ENCODE measurements at regions not wholly inside any gene's neighbourhood (a gene's known extent, or its start where the extent isn't known, plus 50 kb on each side); places are given as distances from the start of the nearest gene placed in this dataset.
"Not testable (repeated sequence)": the region's sequence is repeated elsewhere in the genome, so short reads cannot be mapped to it uniquely, and the experiment has no call there.

DNA sequence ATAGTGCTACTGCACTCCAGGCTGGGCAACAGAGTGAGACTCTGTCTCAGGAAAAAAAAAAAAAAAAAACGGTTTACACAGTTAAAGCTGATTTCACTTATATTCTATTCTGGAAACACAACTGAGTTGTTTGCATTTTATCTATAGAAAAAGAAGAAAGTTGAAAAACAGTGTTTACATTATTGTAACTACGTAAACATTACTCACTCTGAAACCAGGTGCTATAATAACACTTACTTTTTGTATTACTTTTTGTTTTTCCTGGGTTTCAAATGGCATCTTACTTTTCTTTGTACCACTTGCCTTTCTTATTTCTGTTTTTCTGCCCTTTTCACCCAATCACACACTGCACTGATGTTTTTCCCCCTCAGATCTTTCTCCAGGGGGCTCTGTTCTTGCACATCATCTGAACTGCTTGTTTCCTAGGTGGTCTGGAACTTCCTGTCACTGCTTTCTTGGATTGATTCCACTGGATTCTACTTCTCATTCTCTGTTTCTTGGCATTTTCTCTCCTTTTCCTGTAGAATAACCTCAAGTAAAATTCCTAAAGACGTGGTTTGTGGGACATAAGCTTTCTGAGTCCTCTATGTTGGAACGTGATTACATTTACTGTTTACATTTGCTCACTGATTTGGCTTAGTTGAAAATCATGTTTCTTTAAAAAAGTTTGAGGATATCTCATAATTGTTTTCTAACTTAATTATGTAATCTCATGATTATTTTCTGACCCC lies 142.1 kb downstream of the HS3ST3B1 start:
- CTCF ChIA-PET, result no interaction called here
- ATAC-seq, result no peak
- H3K9me3 Mint-ChIP-seq (ENCODE audit: insufficient read depth), result no peaks in the 10 kb centered on the region
- H3K27ac Mint-ChIP-seq, result no peak overlapping the region
- no peak overlapping the region for H3K4me3 Mint-ChIP-seq
- POLR2A ChIA-PET, result no interaction called here
- no peaks in the 10 kb centered on the region for H3K36me3 Mint-ChIP-seq (ENCODE audit: low read depth)
- no peaks in the 10 kb centered on the region for H3K27me3 Mint-ChIP-seq (ENCODE audit: low read depth)
- H3K4me1 Mint-ChIP-seq (ENCODE audit: low read depth), result peaks cover 2% of the 10 kb centered on the region
- no peak for DNase-seq

DNA sequence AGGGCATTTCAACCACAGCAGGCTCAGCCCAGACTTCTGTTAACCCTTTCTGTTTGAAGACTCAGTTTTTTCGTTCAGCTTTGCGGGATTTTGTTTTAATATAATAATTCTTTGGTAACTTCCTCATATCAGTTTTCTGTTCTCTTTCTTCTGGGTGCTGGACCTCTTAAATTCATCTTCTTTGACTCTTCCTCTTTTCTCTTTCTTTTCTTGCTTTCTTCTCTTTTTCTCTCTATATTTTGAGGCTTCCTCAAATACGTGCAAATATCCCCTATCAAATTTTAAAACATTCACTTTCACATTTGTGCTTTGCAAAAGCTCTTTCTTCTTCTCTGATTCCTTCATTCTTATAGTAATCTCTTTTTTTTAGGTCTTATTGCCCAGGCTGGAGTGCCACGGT lies 136.3 kb downstream of the HS3ST3B1 start:
- no peak for DNase-seq
- H3K9me3 Mint-ChIP-seq (ENCODE audit: insufficient read depth), result no peaks in the 10 kb centered on the region
- CTCF ChIA-PET, result no interaction called here
- no peaks in the 10 kb centered on the region for H3K36me3 Mint-ChIP-seq (ENCODE audit: low read depth)
- ATAC-seq, result no peak
- H3K27me3 Mint-ChIP-seq (ENCODE audit: low read depth), result no peaks in the 10 kb centered on the region
- no peaks in the 10 kb centered on the region for H3K4me1 Mint-ChIP-seq (ENCODE audit: low read depth)
- POLR2A ChIA-PET, result interaction anchor here (0.7 kb wide), 1 partner anchor 352 kb away, joined by 3 read pairs; no protein-coding TSS in a partner anchor
- H3K27ac Mint-ChIP-seq, result no peak overlapping the region
- H3K4me3 Mint-ChIP-seq, result no peak overlapping the region

DNA sequence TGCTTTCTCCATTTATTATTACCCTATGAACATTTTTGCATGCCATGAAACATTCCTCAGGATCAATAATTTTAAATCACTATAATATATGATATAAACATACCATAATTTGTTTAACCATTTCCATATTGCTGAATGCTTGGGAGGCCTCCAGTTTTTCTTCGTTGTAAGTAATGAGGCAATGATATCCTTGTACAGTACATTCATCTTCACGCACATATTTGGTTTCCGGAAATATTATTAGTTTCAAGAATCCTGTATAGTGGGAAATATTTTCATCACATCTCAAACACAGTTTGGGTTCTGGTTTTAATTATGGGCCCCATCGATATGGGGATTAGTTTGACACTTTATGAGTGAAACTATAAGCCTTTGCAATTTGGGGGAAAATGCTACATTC lies 135.4 kb downstream of the HS3ST3B1 start:
- Mint-ChIP-seq H3K4me3 (no peak overlapping the region), H3K4me1 (ENCODE audit: low read depth) (no peaks in the 10 kb centered on the region), H3K9me3 (ENCODE audit: insufficient read depth) (no peaks in the 10 kb centered on the region), H3K27ac (no peak overlapping the region), H3K27me3 (ENCODE audit: low read depth) (no peaks in the 10 kb centered on the region), H3K36me3 (ENCODE audit: low read depth) (no peaks in the 10 kb centered on the region)
- ATAC-seq, result no peak
- ChIA-PET POLR2A (no interaction called here), CTCF (no interaction called here)
- DNase-seq, result no peak

DNA sequence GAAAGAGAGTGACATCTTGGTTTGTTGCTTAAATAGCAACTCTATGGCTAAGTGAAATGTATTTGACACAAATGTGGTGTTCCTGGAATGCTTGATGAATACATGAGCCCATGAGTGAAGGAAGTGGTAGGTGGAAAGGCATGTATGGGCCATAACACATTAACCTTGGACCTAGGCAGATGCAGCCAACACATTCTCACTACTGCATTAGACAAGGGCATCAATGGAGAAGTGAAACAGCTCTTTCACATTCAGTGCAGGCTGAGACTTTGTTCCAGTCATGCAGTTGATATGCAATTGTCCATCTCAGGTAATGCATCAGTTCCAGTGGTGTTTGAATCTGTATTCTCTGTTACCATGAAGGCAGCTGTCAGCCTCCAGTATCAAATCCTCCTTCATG lies 133.6 kb downstream of the HS3ST3B1 start:
- CTCF ChIA-PET, result no interaction called here
- POLR2A ChIA-PET, result interaction anchor here (2.0 kb wide), 1 partner anchor 133 kb away, joined by 9 read pairs; the partner anchor contains the start of gene HS3ST3B1
- peaks cover 5% of the 10 kb centered on the region for H3K36me3 Mint-ChIP-seq (ENCODE audit: low read depth)

DNA sequence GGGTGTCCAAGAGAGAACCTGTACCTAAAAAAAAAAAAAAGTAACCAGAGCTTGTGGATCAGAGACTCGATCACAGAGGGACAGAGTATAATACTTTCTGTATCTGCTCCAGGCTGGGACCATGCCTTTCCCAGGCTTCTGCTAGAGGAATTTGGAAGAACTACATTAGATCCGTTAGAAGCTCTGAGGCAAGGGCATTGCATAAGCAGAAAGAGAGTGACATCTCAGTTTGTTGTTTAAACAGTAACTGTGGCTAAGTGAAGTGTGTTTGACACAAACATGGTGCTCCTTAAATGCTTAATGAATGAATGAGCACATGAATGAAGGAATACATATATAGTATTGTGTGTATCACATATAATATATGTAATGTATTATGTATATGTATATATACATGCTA lies 131.2 kb downstream of the HS3ST3B1 start:
- Mint-ChIP-seq H3K27me3 (ENCODE audit: low read depth) (no peaks in the 10 kb centered on the region), H3K9me3 (ENCODE audit: insufficient read depth) (no peaks in the 10 kb centered on the region), H3K27ac (no peak overlapping the region), H3K4me3 (no peak overlapping the region), H3K36me3 (ENCODE audit: low read depth) (peaks cover 8% of the 10 kb centered on the region), H3K4me1 (ENCODE audit: low read depth) (peaks cover 32% of the 10 kb centered on the region)
- ATAC-seq (no peak), DNase-seq (no peak)
- POLR2A ChIA-PET, result no interaction called here
- CTCF ChIA-PET, result no interaction called here

More for the DNA sequence above, 133.6 kb downstream of the HS3ST3B1 start:
- Mint-ChIP-seq H3K27me3 (ENCODE audit: low read depth) (no peaks in the 10 kb centered on the region), H3K9me3 (ENCODE audit: insufficient read depth) (no peaks in the 10 kb centered on the region), H3K4me3 (no peak overlapping the region), H3K4me1 (ENCODE audit: low read depth) (peaks cover 8% of the 10 kb centered on the region), H3K27ac (no peak overlapping the region)
- ATAC-seq (no peak), DNase-seq (no peak)

DNA sequence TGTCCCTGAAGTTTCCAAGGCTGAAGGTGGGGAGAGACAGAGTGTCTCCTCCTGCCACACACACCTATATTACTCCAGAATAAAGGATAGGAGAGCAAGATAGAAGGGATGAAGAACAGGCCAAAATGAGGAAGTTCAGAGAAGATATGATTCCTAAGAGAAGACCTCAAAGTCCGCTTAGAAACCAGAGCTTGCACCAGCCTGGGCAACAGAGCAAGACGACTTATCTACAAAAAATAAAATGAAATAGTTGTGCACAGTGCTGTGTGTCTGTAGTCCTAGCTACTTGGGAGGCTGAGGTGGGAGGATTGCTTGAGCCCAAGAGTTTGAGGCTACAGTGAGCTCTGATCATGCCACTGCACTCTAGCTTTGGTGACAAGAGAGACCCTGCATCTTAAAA lies 128.2 kb downstream of the HS3ST3B1 start:
- H3K9me3 Mint-ChIP-seq (ENCODE audit: insufficient read depth), result no peaks in the 10 kb centered on the region

DNA sequence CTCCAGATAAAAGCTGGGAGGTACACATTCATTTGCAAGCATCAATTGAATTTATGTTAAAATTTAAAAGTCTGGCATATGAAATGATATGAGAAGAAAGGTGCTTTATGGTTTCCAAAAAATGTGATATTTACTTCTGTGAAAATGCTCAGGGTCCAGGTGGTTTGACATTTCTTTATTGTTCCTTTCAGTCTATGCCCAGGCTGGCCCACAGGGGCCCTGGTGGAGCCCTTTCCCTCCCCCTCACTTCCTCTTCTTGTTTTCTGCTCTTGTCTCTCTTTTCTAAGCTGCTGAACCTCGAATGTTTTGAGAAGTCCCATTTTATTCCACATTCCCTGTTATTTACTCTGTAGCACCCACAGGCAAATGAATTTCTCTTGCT lies 127.8 kb downstream of the HS3ST3B1 start:
- Mint-ChIP-seq H3K27ac (peak overlapping the region; percentile 97), H3K9me3 (ENCODE audit: insufficient read depth) (no peaks in the 10 kb centered on the region), H3K4me1 (ENCODE audit: low read depth) (peaks cover 46% of the 10 kb centered on the region), H3K27me3 (ENCODE audit: low read depth) (no peaks in the 10 kb centered on the region), H3K36me3 (ENCODE audit: low read depth) (peaks cover 9% of the 10 kb centered on the region), H3K4me3 (peak overlapping the region; percentile 65)
- ATAC-seq (peak; percentile 71), DNase-seq (peak; percentile 64)
- POLR2A ChIA-PET, result interaction anchor here (0.8 to 2.7 kb wide), 7 partner anchors 16 to 132 kb away, joined by 3 to 22 read pairs (median 4); partner anchors contain the start of gene HS3ST3B1
- CTCF ChIA-PET, result interaction anchor here (0.7 to 3.6 kb wide), 9 partner anchors 18 to 128 kb away, joined by 3 to 26 read pairs (median 3); partner anchors contain the start of gene HS3ST3B1

More for the DNA sequence above, 128.2 kb downstream of the HS3ST3B1 start:
- POLR2A ChIA-PET, result interaction anchor here (1.0 to 2.7 kb wide), 4 partner anchors 16 to 132 kb away, joined by 3 to 22 read pairs (median 4); partner anchors contain the start of gene HS3ST3B1
- CTCF ChIA-PET, result interaction anchor here (1.0 to 3.6 kb wide), 5 partner anchors 18 to 128 kb away, joined by 3 to 26 read pairs (median 4); partner anchors contain the start of gene HS3ST3B1
- DNase-seq (no peak), ATAC-seq (no peak)
- H3K36me3 Mint-ChIP-seq (ENCODE audit: low read depth), result peaks cover 9% of the 10 kb centered on the region
- H3K4me1 Mint-ChIP-seq (ENCODE audit: low read depth), result peaks cover 46% of the 10 kb centered on the region
- no peaks in the 10 kb centered on the region for H3K27me3 Mint-ChIP-seq (ENCODE audit: low read depth)
- peak overlapping the region; percentile 65 for H3K4me3 Mint-ChIP-seq
- peak overlapping the region; percentile 97 for H3K27ac Mint-ChIP-seq

DNA sequence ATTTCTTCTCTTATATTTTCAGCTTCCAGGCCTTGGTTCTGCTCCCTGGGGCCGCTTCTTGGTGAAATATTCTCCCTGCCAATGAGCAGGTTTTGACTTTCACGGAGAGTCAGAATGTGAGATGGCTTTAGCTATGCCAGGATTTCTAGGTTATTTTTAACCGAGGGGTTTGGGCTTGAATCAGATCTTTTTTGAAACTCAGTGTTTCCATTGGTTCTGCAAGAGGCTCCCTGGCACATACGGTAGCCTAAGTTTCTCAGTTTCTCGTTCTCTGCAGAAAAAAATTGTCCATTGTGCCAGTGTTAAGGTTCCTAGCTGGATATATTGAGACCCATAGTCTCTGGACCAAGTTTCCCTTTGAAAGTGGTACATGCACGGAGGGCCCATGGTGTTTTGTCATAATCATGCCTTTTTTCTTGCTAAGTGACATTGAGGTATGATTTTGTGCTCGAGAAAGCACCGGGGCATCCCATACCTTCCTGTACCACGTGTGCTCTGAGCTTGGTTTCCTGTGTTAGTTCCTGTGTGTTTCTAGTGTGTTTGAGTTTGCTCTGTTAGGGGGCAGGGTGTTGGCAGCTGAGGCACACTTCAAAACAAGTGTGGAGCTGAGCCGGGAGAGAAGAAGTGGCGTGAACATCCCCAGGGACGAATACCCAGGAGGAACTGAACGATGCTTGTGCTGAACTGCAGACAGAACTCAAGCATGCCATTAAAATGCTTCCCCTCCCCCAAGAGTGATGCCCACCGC lies 127.2 kb downstream of the HS3ST3B1 start:
- peaks cover 9% of the 10 kb centered on the region for H3K36me3 Mint-ChIP-seq (ENCODE audit: low read depth)
- peak; percentile 99 for ATAC-seq
- CTCF ChIA-PET, result interaction anchor here (0.7 to 3.6 kb wide), 12 partner anchors 15 to 499 kb away, joined by 3 to 26 read pairs (median 3); partner anchors contain the start of gene HS3ST3B1
- DNase-seq, result peak; percentile 75
- peaks cover 46% of the 10 kb centered on the region for H3K4me1 Mint-ChIP-seq (ENCODE audit: low read depth)
- H3K27me3 Mint-ChIP-seq (ENCODE audit: low read depth), result no peaks in the 10 kb centered on the region
- peak overlapping the region; percentile 65 for H3K4me3 Mint-ChIP-seq
- POLR2A ChIA-PET, result interaction anchor here (0.6 to 2.7 kb wide), 9 partner anchors 17 to 131 kb away, joined by 3 to 22 read pairs (median 4); partner anchors contain the start of gene HS3ST3B1
- H3K27ac Mint-ChIP-seq, result peak overlapping the region; percentile 97
- no peaks in the 10 kb centered on the region for H3K9me3 Mint-ChIP-seq (ENCODE audit: insufficient read depth)

DNA sequence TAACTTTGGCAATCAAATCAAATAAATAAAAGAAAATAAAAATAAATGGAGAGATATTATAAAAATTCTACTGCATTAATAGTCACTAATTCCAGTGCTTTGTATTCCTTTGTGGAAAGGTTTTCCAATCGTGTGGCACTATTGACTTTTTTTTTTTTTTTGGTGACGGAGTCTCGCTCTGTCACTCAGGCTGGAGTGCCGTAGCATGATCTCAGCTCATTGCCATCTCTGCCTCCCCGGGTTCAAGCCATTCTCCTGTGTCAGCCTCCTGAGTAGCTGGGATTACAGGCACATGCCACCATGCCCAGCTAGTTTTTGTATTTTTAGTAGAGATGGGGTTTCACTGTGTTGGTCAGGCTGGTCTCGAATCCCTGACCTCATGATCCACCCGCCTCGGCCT lies 122.3 kb downstream of the HS3ST3B1 start:
- H3K4me3 Mint-ChIP-seq; ATAC-seq; POLR2A ChIA-PET; CTCF ChIA-PET; H3K9me3 Mint-ChIP-seq (ENCODE audit: insufficient read depth); DNase-seq; H3K27ac Mint-ChIP-seq; H3K36me3 Mint-ChIP-seq (ENCODE audit: low read depth); H3K27me3 Mint-ChIP-seq (ENCODE audit: low read depth): not testable (repeated sequence)
- H3K4me1 Mint-ChIP-seq (ENCODE audit: low read depth), result peaks cover 25% of the 10 kb centered on the region

DNA sequence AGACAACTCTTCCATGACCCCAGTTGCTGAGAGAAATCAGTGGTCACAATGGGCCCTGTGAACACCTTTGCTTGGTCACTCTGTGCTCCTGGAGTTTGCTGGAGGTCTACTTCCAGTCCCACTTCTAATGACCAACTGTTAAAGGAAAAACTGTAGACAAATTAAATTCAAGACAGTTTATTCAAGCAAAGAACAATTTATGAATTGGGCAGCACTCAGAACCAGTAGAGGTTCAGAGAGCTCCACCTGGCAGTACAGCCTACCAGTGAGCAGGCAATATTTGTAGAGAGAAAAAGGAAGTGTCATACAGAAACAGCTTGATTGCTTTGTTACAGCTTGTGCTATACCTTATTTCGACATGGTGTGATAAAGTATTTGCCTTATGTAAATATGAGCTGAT lies 116.5 kb downstream of the HS3ST3B1 start:
- Mint-ChIP-seq H3K27me3 (ENCODE audit: low read depth) (no peaks in the 10 kb centered on the region), H3K36me3 (ENCODE audit: low read depth) (no peaks in the 10 kb centered on the region), H3K9me3 (ENCODE audit: insufficient read depth) (peaks cover 6% of the 10 kb centered on the region), H3K27ac (no peak overlapping the region), H3K4me1 (ENCODE audit: low read depth) (no peaks in the 10 kb centered on the region), H3K4me3 (no peak overlapping the region)
- no peak for DNase-seq
- CTCF ChIA-PET, result no interaction called here
- POLR2A ChIA-PET, result no interaction called here
- no peak for ATAC-seq

DNA sequence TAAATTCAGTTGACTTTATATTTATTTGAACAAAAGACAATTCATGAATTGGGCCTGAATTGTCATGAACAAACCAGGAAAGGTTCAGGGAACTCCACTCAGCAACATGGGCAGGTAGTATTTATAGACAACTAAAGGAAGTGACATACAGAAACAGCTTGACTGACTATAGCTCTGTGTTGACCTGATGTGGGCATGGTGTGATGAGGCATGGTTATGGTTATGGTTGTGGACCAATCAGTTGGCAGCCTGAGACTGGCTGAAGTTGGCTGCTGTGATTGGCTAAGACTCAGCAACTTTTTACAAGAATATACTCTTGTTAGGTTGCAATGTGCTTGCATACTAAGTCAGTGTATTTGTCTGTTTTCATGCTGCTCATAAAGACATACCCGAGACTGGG lies 108.4 kb downstream of the HS3ST3B1 start:
- Mint-ChIP-seq H3K9me3 (ENCODE audit: insufficient read depth) (peaks cover 4% of the 10 kb centered on the region), H3K27me3 (ENCODE audit: low read depth) (peaks cover 2% of the 10 kb centered on the region), H3K36me3 (ENCODE audit: low read depth) (no peaks in the 10 kb centered on the region), H3K27ac (no peak overlapping the region), H3K4me1 (ENCODE audit: low read depth) (peaks cover 22% of the 10 kb centered on the region), H3K4me3 (no peak overlapping the region)
- ATAC-seq, result no peak
- CTCF ChIA-PET, result interaction anchor here (1.1 kb wide), 1 partner anchor 19 kb away, joined by 3 read pairs; no protein-coding TSS in a partner anchor
- POLR2A ChIA-PET, result no interaction called here
- no peak for DNase-seq

DNA sequence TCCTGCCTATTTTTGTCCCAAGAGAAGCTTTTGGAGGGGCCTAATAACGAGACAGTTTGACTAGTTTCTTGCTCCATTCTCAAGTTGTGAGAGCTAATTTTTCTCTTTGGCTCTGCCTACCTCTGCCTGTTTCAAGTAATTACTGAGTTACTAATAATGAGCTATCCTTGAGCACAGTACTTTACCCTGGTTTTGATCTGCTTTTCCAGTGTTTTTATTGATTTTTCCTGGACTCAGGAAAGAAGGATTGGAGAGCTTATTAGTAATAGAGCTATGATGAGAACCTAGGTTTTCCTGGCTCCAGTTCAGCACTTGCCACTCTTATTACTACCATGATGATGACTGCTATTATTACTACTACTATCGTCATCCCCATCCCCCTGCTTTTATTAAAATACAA lies 106.7 kb downstream of the HS3ST3B1 start:
- Mint-ChIP-seq H3K27ac (no peak overlapping the region), H3K4me3 (no peak overlapping the region), H3K4me1 (ENCODE audit: low read depth) (peaks cover 31% of the 10 kb centered on the region), H3K27me3 (ENCODE audit: low read depth) (peaks cover 2% of the 10 kb centered on the region), H3K36me3 (ENCODE audit: low read depth) (peaks cover 2% of the 10 kb centered on the region), H3K9me3 (ENCODE audit: insufficient read depth) (peaks cover 4% of the 10 kb centered on the region)
- ChIA-PET POLR2A (no interaction called here), CTCF (no interaction called here)
- DNase-seq (no peak), ATAC-seq (no peak)
